Liver (tissue), 8 donors: ENCODE measurements at regions not wholly inside any gene's neighbourhood (a gene's known extent, or its start where the extent isn't known, plus 50 kb on each side); places are given as distances from the start of the nearest gene placed in this dataset.

Source experiments
- DNase-seq: peaks from one replicate; pipeline ENCODE4 v3.0.0-alpha.2; 2017; ENCODE audit warnings: low spot score
- H3K27ac ChIP-seq, 2 donors: one replicate each; pipeline ENCODE4 v1.7.0; 2013; ENCODE audit warnings: inconsistent platforms in 2 of 2, low read length in 2 of 2, control low read depth in 1 of 2, low read depth in 1 of 2, mild to moderate bottlenecking in 1 of 2
- H3K27me3 ChIP-seq, 4 donors: one replicate each; pipeline versions ENCODE4 v1.6.1 to v1.7.0; 2013; ENCODE audit warnings: low read length in 3 of 4, inconsistent platforms in 1 of 4, mild to moderate bottlenecking in 1 of 4, moderate library complexity in 1 of 4; ENCODE audit not compliant: control insufficient read depth in 4 of 4, insufficient read depth in 4 of 4
- H3K36me3 ChIP-seq, 4 donors: one replicate each; pipeline versions ENCODE4 v1.6.1 to v1.7.0; 2013; ENCODE audit warnings: low read length in 3 of 4, mild to moderate bottlenecking in 3 of 4, low read depth in 1 of 4, moderate library complexity in 1 of 4; ENCODE audit not compliant: control insufficient read depth in 4 of 4, insufficient read depth in 3 of 4
- H3K4me1 ChIP-seq, 4 donors: one replicate each; pipeline versions ENCODE4 v1.6.1 to v1.7.0; 2013; ENCODE audit warnings: low read length in 3 of 4, mild to moderate bottlenecking in 3 of 4, moderate library complexity in 1 of 4; ENCODE audit not compliant: control insufficient read depth in 4 of 4, insufficient read depth in 4 of 4
- H3K4me3 ChIP-seq, 3 donors: one replicate each; pipeline versions ENCODE4 v1.6.1 to v1.7.0; 2013; ENCODE audit warnings: low read length in 3 of 3, control low read depth in 1 of 3, low read depth in 1 of 3, mild to moderate bottlenecking in 1 of 3
- H3K9ac ChIP-seq, 2 donors: one replicate each; pipeline ENCODE4 v1.7.0; 2013; ENCODE audit warnings: low read length in 2 of 2, mild to moderate bottlenecking in 2 of 2, moderate library complexity in 2 of 2, control low read depth in 1 of 2, low read depth in 1 of 2
- H3K9me3 ChIP-seq, 4 donors: one replicate each; pipeline versions ENCODE4 v1.6.1 to v1.7.0; 2013; ENCODE audit warnings: low read length in 3 of 4; ENCODE audit not compliant: control insufficient read depth in 4 of 4
- EGR1 ChIP-seq, 2 donors: IDR thresholded peaks; 2 replicates each; pipeline ENCODE4 v1.6.1; 2016 to 2018; ENCODE audit warnings: antibody characterized with exemption in 2 of 2, low read depth in 2 of 2
- FOXA1 ChIP-seq: IDR thresholded peaks from 2 replicates; pipeline ENCODE4 v1.6.1; 2016; ENCODE audit warnings: antibody characterized with exemption
- FOXA2 ChIP-seq: IDR thresholded peaks from 2 replicates; pipeline ENCODE4 v1.6.1; 2016; ENCODE audit warnings: antibody characterized with exemption
- GABPA ChIP-seq, 2 donors: IDR thresholded peaks in 1 of 2; conservative IDR thresholded peaks in 1 of 2; 2 replicates each; pipeline ENCODE4 v1.6.1; 2016; ENCODE audit warnings: antibody characterized with exemption in 2 of 2, mild to moderate bottlenecking in 1 of 2, moderate library complexity in 1 of 2
- HNF4A ChIP-seq, 2 donors: conservative IDR thresholded peaks; 2 replicates each; pipeline ENCODE4 v1.6.1; 2016; ENCODE audit warnings: antibody characterized with exemption in 2 of 2, mild to moderate bottlenecking in 2 of 2
- HNF4G ChIP-seq: IDR thresholded peaks from 2 replicates; pipeline ENCODE4 v1.6.1; 2016; ENCODE audit warnings: antibody characterized with exemption
- JUND ChIP-seq, 2 donors: IDR thresholded peaks; 2 replicates each; pipeline ENCODE4 v1.6.1; 2016; ENCODE audit warnings: antibody characterized with exemption in 2 of 2
- NR2F2 ChIP-seq: IDR thresholded peaks from 2 replicates; pipeline ENCODE4 v1.6.1; 2016; ENCODE audit warnings: antibody characterized with exemption
- RAD21 ChIP-seq, 2 donors: IDR thresholded peaks; 2 replicates each; pipeline ENCODE4 v1.6.1; 2016; ENCODE audit warnings: antibody characterized with exemption in 2 of 2, mild to moderate bottlenecking in 2 of 2
- RXRA ChIP-seq, 2 donors: IDR thresholded peaks; 2 replicates each; pipeline ENCODE4 v1.6.1; 2017 to 2018; ENCODE audit warnings: antibody characterized with exemption in 2 of 2, mild to moderate bottlenecking in 1 of 2
- SP1 ChIP-seq: IDR thresholded peaks from 2 replicates; pipeline ENCODE4 v1.6.1; 2018; ENCODE audit warnings: antibody characterized with exemption, mild to moderate bottlenecking
- TAF1 ChIP-seq: conservative IDR thresholded peaks from 2 replicates; pipeline ENCODE4 v1.6.1; 2016; ENCODE audit warnings: antibody characterized with exemption, mild to moderate bottlenecking
- YY1 ChIP-seq: IDR thresholded peaks from 2 replicates; pipeline ENCODE4 v1.6.1; 2016; ENCODE audit warnings: antibody characterized with exemption, mild to moderate bottlenecking
- WGBS: extraction: QIAGEN DNeasy Blood & Tissue Kit; methylation state at CpG from one replicate; pipeline ENCODE4 v1.1.7; 2013; 5-methylcytosine and 5-hydroxymethylcytosine counted together
- TF ChIP-seq, protein P1 (sequence below): IDR thresholded peaks from 2 replicates; pipeline ENCODE4 v1.6.1; 2016; ENCODE audit warnings: antibody characterized with exemption
- TF ChIP-seq, protein P2 (sequence below): fragments of 150-350 bp; IDR thresholded peaks from 2 replicates; pipeline ENCODE4 v1.5.1; 2017; ENCODE audit warnings: improper control_type of control experiment, low read depth, low read length; ENCODE audit not compliant: missing input control
- TF ChIP-seq, protein P3 (sequence below): IDR thresholded peaks from 2 replicates; pipeline ENCODE4 v1.6.1; 2016; ENCODE audit warnings: antibody characterized with exemption
- TF ChIP-seq, protein P4 (sequence below): IDR thresholded peaks from 2 replicates; pipeline ENCODE4 v1.6.1; 2016; ENCODE audit warnings: antibody characterized with exemption
- TF ChIP-seq, protein P5 (sequence below): IDR thresholded peaks from 2 replicates; pipeline ENCODE4 v1.6.1; 2016; ENCODE audit warnings: antibody characterized with exemption, mild to moderate bottlenecking
- donor health status: healthy.
- donor health status: healthy.
- donor health status: healthy.
- donor health status: healthy.
- donor health status: healthy.

DNA sequence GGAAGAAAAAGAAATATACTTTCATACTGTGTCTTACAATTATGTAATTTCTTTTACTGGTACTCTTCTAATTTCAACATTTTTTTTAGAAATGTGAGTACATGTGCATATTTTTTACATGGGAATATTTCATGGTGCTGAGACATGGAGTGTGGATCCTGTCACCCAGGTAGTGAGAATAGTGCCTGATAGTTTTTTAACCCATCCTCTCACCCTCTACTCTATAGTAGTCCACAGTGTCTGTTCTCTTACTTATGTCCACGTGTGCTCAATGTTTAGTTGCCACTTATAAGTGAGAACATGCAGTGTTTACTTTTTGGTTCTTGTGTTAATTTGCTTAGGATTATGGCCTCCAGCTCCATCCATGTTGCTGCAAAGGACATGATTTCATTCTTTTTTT is 548.8 kb downstream of the AACS start:
- H3K27me3 ChIP-seq, result no peaks in the 10 kb centered on the region
- 85% methylated on average over 1 of the region's 1 CpG for WGBS
- DNase-seq, result no peak
- no peaks in the 10 kb centered on the region for H3K9me3 ChIP-seq
- TF ChIP-seq, protein P1, sequence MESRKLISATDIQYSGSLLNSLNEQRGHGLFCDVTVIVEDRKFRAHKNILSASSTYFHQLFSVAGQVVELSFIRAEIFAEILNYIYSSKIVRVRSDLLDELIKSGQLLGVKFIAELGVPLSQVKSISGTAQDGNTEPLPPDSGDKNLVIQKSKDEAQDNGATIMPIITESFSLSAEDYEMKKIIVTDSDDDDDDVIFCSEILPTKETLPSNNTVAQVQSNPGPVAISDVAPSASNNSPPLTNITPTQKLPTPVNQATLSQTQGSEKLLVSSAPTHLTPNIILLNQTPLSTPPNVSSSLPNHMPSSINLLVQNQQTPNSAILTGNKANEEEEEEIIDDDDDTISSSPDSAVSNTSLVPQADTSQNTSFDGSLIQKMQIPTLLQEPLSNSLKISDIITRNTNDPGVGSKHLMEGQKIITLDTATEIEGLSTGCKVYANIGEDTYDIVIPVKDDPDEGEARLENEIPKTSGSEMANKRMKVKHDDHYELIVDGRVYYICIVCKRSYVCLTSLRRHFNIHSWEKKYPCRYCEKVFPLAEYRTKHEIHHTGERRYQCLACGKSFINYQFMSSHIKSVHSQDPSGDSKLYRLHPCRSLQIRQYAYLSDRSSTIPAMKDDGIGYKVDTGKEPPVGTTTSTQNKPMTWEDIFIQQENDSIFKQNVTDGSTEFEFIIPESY, result no peak
- TF ChIP-seq NR2F2 (no peak), RXRA (IDR thresholded peaks at IDR 0.05) (no peak), GABPA (IDR thresholded peaks at IDR 0.05 in 1 of 2, conservative IDR thresholded peaks at IDR 0.05 in 1 of 2) (no peak), EGR1 (IDR thresholded peaks at IDR 0.05; ENCODE audit: low read depth in 2 of 2) (no peak), FOXA1 (no peak), RAD21 (IDR thresholded peaks at IDR 0.05) (no peak), JUND (IDR thresholded peaks at IDR 0.05) (no peak), TAF1 (no peak), HNF4A (conservative IDR thresholded peaks at IDR 0.05) (no peak), YY1 (no peak), FOXA2 (no peak), SP1 (no peak), HNF4G (no peak)
- TF ChIP-seq, protein P2, sequence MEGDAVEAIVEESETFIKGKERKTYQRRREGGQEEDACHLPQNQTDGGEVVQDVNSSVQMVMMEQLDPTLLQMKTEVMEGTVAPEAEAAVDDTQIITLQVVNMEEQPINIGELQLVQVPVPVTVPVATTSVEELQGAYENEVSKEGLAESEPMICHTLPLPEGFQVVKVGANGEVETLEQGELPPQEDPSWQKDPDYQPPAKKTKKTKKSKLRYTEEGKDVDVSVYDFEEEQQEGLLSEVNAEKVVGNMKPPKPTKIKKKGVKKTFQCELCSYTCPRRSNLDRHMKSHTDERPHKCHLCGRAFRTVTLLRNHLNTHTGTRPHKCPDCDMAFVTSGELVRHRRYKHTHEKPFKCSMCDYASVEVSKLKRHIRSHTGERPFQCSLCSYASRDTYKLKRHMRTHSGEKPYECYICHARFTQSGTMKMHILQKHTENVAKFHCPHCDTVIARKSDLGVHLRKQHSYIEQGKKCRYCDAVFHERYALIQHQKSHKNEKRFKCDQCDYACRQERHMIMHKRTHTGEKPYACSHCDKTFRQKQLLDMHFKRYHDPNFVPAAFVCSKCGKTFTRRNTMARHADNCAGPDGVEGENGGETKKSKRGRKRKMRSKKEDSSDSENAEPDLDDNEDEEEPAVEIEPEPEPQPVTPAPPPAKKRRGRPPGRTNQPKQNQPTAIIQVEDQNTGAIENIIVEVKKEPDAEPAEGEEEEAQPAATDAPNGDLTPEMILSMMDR, result no peak
- TF ChIP-seq, protein P3, sequence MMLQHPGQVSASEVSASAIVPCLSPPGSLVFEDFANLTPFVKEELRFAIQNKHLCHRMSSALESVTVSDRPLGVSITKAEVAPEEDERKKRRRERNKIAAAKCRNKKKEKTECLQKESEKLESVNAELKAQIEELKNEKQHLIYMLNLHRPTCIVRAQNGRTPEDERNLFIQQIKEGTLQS, result no peak
- TF ChIP-seq, protein P4, sequence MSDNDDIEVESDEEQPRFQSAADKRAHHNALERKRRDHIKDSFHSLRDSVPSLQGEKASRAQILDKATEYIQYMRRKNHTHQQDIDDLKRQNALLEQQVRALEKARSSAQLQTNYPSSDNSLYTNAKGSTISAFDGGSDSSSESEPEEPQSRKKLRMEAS, result no peak
- TF ChIP-seq, protein P5, sequence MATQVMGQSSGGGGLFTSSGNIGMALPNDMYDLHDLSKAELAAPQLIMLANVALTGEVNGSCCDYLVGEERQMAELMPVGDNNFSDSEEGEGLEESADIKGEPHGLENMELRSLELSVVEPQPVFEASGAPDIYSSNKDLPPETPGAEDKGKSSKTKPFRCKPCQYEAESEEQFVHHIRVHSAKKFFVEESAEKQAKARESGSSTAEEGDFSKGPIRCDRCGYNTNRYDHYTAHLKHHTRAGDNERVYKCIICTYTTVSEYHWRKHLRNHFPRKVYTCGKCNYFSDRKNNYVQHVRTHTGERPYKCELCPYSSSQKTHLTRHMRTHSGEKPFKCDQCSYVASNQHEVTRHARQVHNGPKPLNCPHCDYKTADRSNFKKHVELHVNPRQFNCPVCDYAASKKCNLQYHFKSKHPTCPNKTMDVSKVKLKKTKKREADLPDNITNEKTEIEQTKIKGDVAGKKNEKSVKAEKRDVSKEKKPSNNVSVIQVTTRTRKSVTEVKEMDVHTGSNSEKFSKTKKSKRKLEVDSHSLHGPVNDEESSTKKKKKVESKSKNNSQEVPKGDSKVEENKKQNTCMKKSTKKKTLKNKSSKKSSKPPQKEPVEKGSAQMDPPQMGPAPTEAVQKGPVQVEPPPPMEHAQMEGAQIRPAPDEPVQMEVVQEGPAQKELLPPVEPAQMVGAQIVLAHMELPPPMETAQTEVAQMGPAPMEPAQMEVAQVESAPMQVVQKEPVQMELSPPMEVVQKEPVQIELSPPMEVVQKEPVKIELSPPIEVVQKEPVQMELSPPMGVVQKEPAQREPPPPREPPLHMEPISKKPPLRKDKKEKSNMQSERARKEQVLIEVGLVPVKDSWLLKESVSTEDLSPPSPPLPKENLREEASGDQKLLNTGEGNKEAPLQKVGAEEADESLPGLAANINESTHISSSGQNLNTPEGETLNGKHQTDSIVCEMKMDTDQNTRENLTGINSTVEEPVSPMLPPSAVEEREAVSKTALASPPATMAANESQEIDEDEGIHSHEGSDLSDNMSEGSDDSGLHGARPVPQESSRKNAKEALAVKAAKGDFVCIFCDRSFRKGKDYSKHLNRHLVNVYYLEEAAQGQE, result no peak
- H3K27ac ChIP-seq, result no peak overlapping the region
- no peak overlapping the region for H3K9ac ChIP-seq
- H3K4me3 ChIP-seq, result no peak overlapping the region
- no peaks in the 10 kb centered on the region for H3K36me3 ChIP-seq
- no peaks in the 10 kb centered on the region for H3K4me1 ChIP-seq
